Mucosa of descending colon (tissue), 3 donors: ENCODE measurements at regions not wholly inside any gene's neighbourhood (a gene's known extent, or its start where the extent isn't known, plus 50 kb on each side); places are given as distances from the start of the nearest gene placed in this dataset.
A peak's percentile ranks its signal among the peaks of the same experiment; 100 is the strongest.

Experiments
- ATAC-seq: fragments of 200-7000 bp; cut with Tn5 transposase; one replicate; pipeline ENCODE4 v1.9.1; 2020; ENCODE audit warnings: mild to moderate bottlenecking, moderate library complexity
- DNase-seq, 3 donors: peaks; one replicate each; pipeline ENCODE4 v3.0.0-alpha.2; 2020
- H3K36me3 ChIP-seq: fragments of 200-600 bp; one replicate; pipeline ENCODE4 v1.8.0; 2021; ENCODE audit warnings: low read depth, mild to moderate bottlenecking
- H3K4me1 ChIP-seq: fragments of 200-600 bp; one replicate; pipeline ENCODE4 v1.8.0; 2021; ENCODE audit warnings: low read depth, mild to moderate bottlenecking
- H3K4me3 ChIP-seq: fragments of 200-600 bp; one replicate; pipeline ENCODE4 v1.8.0; 2021; ENCODE audit warnings: mild to moderate bottlenecking
- H3K9me3 ChIP-seq: fragments of 200-600 bp; one replicate; pipeline ENCODE4 v1.8.0; 2021; ENCODE audit warnings: mild to moderate bottlenecking
- CTCF ChIP-seq: fragments of 200-600 bp; IDR thresholded peaks from one replicate; pipeline ENCODE4 v1.8.0; 2022; ENCODE audit warnings: antibody characterized with exemption, mild to moderate bottlenecking
- intact Hi-C, 2 donors: fragments of 100-400 bp; cut with DNase I in 1 of 2; cut with micrococcal nuclease in 1 of 2; formaldehyde crosslinking; loops; one replicate each; pipeline versions ENCODE4 v1.11.0 to v1.11.1; 2022; cut with DNase I, micrococcal nuclease
- donor health status: DM: no; HTN: no; CAD: no; lungs with moderate emphysema.
- donor health status: DM: no; HTN: no; CAD: no.
- donor health status: DM: no; HTN: yes; CAD: no.

GRCh38 chr15:70586241-70586640 lies 177.1 kb downstream of the UACA start:
- Histone ChIP-seq H3K9me3 (no peaks in the 10 kb centered on the region), H3K4me1 (no peaks in the 10 kb centered on the region), H3K4me3 (no peak overlapping the region), H3K36me3 (no peaks in the 10 kb centered on the region)
- no peak for TF ChIP-seq CTCF
- DNase-seq, result no peak
- no peak for ATAC-seq
- intact Hi-C loops, result loop anchor here in 1 of 2 donors (5.0 kb wide), 1 partner anchor 1084 kb away; no protein-coding TSS in a partner anchor

- DNase-seq (no peak), ATAC-seq (no peak)
- Histone ChIP-seq H3K4me3 (no peak overlapping the region), H3K4me1 (no peaks in the 10 kb centered on the region), H3K36me3 (no peaks in the 10 kb centered on the region), H3K9me3 (no peaks in the 10 kb centered on the region)
- TF ChIP-seq CTCF, result no peak
- intact Hi-C loops, result loop anchor here in 1 of 2 donors (5.0 kb wide), 1 partner anchor 1083 kb away; no protein-coding TSS in a partner anchor
Observed at GRCh38 chr15:70585707-70586034, 177.7 kb downstream of the UACA start.

- no peak for TF ChIP-seq CTCF
- H3K4me1 ChIP-seq, result no peaks in the 10 kb centered on the region
- peak; percentile 41 for ATAC-seq
- peak in 1 of 3 donors; percentile 19 for DNase-seq
- intact Hi-C loops, result loop anchor here in 1 of 2 donors (5.0 kb wide), 1 partner anchor 1083 kb away; no protein-coding TSS in a partner anchor
- no peaks in the 10 kb centered on the region for H3K9me3 ChIP-seq
- H3K4me3 ChIP-seq, result no peak overlapping the region
- H3K36me3 ChIP-seq, result no peaks in the 10 kb centered on the region
Observed at GRCh38 chr15:70584838-70585706, 178.3 kb downstream of the UACA start.

GRCh38 chr15:70584441-70584837 lies 178.9 kb downstream of the UACA start:
- no peaks in the 10 kb centered on the region for H3K9me3 ChIP-seq
- intact Hi-C loops, result no loop called here
- no peak for DNase-seq
- no peak for ATAC-seq
- TF ChIP-seq CTCF, result no peak
- no peak overlapping the region for H3K4me3 ChIP-seq
- H3K36me3 ChIP-seq, result no peaks in the 10 kb centered on the region
- H3K4me1 ChIP-seq, result no peaks in the 10 kb centered on the region

GRCh38 chr15:70583006-70583405 lies 180.4 kb downstream of the UACA start:
- intact Hi-C loops, result no loop called here
- no peak for TF ChIP-seq CTCF
- ATAC-seq, result no peak

More at GRCh38 chr15:70583006-70583405, 180.4 kb downstream of the UACA start:
- Histone ChIP-seq H3K4me3 (no peak overlapping the region), H3K36me3 (no peaks in the 10 kb centered on the region), H3K9me3 (no peaks in the 10 kb centered on the region), H3K4me1 (no peaks in the 10 kb centered on the region)
- DNase-seq, result no peak
